ENCODE measurements at regions not wholly inside any gene's neighbourhood (a gene's known extent, or its start where the extent isn't known, plus 50 kb on each side); places are given as distances from the start of the nearest gene placed in this dataset.
"Not testable (repeated sequence)": the region's sequence is repeated elsewhere in the genome, so short reads cannot be mapped to it uniquely, and the experiment has no call there.

- no peak for DNase-seq
These were observed 96.7 kb upstream of the XYLT1 start for GRCh38 chr16:17567455-17567854.

DNA sequence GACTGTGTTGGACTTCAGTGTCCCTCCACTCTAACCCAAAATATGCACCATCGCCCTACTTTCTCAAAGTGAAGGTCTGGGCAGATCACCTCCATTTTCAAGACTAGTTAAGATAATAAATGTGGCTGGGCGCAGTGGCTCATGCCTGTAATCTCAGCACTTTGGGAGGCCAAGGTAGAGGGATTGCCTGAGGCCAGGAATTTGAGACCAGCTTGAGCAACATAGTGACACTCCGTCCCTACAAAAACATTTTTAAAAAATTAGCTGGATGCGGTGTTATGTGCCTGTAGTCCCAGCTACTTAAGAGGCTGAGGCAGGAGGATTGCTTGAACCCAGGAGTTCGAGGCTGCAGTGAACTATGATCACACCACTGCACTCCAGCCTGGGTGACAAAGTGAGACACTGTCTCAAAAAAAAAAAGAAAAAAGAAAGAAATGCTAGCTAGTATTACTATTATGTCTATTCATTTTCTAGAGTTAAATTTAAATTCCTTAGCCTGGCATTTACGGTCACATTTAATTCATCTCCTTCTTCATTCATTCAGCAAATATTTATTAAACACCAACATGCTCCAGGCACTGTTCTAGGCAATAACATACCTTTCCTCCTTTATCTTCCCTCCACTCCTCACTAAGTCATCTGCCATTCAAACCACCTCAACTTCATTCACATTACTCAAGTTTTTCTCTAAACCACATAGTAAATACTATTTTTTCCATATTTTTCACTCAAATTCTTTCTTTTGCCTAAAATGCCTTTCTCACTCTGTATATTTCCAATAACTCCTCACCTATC, 96.1 kb upstream of the XYLT1 start:
- DNase-seq, result no peak

DNA sequence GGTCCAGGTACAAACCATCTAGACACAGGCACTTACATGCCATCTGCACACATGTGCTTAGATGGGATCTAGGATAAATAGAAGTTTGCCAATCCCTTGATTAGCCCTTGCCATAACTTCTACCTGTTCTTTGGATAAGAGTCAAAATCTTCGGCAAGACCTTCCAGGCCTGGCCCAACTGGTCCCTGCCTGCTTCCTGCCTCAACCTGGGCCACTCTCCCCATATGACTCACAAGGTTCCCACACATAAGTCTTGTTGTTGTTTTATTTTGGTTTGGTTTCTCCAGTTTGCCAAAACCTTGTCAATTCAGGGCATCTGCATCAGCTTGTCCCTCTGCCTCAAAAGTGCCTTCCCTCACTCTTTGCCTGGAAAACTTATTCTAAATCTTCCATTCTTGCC, 95.3 kb upstream of the XYLT1 start:
- DNase-seq, result no peak

- no peak for DNase-seq
These were observed 94.8 kb upstream of the XYLT1 start for GRCh38 chr16:17565605-17566004.

GRCh38 chr16:17564856-17565255, 94.1 kb upstream of the XYLT1 start:
- DNase-seq, result no peak

DNA sequence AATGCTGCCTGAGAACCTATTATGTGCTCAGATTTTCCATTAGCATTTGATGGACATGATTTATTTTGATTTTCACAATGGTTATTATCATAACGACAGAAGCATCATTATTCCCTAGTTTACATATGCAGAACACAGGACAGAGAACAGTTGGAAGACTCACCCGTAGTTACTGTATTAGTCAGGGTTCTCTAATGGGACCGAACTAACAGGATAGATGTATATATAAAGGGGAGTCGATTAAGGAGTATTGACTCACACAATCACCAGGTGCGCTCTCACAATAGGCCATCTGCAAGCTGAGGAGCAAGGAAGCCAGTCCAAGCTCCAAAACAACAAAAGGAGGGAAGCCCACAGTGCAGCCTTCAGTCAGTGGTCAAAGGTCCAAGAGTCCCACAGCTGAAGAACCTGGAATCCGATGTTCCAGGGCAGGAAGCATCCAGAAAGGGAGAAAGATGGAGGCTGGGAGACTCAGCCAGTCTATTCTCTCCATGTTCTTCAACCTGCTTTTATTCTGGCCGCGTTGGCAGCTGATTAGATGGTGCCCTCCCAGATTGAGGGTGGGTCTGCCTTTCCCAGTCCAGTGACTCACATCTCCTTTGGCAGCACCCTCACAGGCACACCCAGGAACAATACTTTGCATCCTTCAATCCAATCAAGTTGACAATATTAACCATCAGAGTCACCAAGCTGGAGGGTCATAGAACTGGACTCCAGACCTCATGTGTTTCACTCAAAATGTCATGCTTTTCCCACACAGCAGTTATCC, 92.7 kb upstream of the XYLT1 start:
- DNase-seq, result no peak

DNA sequence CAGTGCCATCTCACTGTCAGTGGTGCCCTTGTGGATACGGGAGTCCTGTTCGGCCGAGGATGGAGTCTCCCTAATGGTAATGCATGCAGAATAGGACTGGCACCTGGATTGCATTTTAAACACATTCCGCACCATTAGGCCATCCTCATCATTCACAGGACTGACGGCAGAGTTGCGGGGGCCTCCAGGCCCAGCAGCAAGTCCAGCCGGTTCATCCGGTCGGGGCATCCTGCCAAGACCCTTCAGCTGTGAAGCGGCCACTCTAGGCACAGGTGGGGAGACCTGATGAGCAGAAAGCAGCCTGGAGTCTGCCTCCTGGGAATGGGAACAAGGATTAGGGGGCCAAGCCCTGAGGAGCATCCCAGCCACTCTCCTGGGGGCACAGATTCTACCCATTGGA, 90.3 kb upstream of the XYLT1 start:
- no peak for DNase-seq

DNA sequence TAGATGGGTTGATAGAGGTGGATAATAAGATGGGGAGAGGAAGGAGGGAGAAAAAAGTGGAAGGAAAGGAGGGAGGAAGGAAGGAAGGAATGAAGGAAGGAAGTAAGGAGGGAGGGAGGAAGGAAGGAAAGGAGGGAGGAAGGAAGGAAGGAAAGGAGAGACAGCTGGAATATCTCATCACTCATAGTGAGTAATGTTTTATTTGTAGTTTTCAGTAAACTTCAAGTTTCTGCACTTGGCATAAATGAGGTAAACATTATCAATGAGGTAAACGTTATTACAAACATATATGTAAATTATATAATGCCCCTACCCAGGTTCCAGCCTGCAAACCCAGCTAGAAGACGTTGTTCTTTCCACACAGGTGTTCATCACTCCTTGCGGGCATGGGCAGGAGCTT, 89.8 kb upstream of the XYLT1 start:
- DNase-seq, result no peak

DNA sequence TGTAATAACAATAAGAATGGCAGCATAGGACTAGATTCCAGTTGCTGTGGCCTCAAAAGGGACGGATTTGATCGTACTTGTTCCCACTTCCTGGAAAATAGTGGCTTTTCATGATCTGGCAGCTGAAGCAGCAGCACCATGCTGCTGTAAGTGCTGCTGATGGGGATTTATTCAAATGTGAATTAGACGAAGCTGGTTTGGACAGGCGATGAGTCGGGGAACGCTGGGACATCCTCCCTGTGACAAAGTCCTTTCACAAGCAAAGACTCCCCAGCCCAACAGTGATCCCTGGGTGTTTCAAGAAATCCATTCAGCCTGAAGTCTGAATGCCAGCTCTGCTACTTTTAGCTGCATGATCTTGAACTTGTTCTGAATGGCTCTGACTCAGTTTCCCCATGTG, 88.6 kb upstream of the XYLT1 start:
- DNase-seq, result no peak

- no peak for DNase-seq
These were observed 87.2 kb upstream of the XYLT1 start for GRCh38 chr16:17557949-17558348.

GRCh38 chr16:17557480-17557879, 86.7 kb upstream of the XYLT1 start:
- no peak for DNase-seq

GRCh38 chr16:17556276-17557052, 85.7 kb upstream of the XYLT1 start:
- no peak for DNase-seq

DNA sequence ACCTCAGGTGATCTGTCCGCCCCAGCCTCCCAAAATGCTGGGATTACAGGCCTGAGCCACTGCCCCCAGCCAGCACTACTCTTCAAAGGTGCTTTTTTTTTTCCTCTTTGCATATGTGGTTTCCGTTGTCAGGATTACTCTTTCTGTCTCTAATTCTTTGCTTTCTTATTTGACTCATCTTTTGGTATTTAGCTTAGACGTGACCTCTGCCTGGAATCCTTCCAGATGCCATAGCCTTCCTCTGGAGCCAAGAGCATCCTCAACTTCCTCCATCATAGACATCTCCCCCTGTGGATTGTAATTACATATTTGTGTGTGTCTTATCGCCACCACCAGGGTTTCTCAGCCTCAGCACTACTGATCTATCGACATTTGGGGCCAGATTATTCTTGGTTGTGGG, 84.4 kb upstream of the XYLT1 start:
- DNase-seq, result no peak

GRCh38 chr16:17552351-17552750, 81.6 kb upstream of the XYLT1 start:
- no peak for DNase-seq

DNA sequence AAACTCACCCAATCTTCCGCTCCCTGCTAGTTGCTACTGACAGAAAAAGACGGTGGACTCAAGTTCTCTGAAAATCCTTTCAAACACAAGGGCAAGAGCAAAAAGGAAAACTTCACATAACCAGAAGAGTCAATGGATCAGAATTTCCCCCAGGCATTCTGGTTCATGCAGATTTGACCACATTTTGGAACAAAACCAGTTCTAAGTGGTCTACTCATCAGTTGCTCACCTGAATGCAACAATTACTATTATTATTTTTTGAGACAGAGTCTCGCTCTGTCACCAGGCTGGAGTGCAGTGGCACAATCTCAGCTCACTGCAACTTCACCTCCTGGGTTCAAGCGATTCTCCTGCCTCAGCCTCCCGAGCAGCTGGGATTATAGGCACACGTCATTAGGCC, 80.9 kb upstream of the XYLT1 start:
- DNase-seq, result not testable (repeated sequence)

DNA sequence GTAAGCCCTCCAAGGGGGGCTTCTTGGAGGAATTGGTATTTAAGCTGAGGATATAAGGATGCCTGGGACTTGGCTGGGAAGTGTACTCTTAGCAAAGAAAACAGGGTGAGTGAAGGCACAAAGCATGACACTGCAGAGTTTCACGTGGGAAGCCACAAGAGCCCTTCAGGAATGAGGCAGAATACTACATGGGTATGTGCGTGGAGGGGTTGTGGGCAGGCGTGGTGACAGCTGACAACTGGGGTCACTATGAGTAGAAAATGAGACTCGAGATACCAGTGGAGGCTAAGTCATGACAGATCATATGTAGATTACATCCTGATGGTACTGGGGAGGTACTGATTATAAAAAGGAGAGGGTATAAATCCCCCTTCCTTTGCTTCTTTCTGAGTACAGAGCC, 78.1 kb upstream of the XYLT1 start:
- DNase-seq, result no peak

DNA sequence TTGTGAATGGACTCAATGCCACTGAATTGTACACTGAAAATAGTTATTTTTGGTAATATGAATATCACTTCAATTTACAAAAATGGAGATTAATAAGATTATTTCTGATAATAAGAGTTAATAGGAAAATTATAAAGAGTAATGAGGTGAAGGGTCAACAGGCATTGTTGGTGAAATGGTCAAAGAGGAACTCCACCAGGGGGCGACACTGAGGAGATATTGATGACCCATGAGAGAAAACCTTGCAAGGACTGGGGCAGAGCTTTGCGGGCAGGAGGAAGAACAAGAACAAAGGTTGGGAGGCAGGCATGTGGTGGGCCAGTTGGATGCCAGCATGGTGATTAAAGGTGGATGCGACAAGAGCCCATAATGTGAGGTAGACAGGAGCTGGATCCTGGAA, 74.0 kb upstream of the XYLT1 start:
- DNase-seq, result peak; percentile 6

DNA sequence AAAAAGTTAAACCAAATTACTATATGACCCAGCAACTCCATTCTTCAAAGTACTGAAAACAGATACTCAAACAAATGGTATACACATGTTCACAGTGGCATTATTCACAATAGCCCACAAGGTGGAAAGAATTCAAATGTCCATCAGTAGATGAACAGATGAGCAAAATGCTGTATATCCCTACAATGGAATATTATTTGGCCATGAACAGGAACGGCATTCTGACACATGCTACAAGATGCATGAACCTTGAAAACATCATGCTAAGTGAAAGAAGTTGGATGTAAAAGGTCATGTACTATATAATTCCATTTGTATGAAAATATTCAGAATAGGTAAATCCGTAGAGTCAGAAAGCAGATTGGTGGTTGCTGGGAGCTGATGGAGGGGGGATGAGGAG, 73.5 kb upstream of the XYLT1 start:
- no peak for DNase-seq

- no peak for DNase-seq
These were observed 72.3 kb upstream of the XYLT1 start for GRCh38 chr16:17543073-17543472.

GRCh38 chr16:17541324-17541723, 70.6 kb upstream of the XYLT1 start:
- DNase-seq, result no peak

DNA sequence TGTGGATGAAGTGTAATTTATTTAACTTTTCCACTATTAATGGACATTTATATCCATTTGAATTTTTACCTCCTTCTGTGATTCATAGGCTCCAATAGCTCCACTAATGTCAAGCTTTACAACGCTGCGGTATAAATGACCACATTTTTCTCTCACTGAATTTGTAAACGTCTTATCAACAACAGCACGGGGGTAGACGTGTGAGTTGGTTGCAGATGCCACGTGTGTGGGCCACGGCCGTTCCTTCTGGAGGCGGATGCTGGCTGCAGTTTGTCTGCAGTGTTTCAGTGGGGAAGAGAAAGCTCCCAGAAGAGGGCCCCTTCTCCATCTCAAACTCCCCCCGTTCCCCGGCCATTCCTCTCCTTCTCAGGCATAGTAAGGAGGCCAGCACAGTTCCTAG, 68.2 kb upstream of the XYLT1 start:
- DNase-seq, result no peak

- no peak for DNase-seq
These were observed 61.7 kb upstream of the XYLT1 start for GRCh38 chr16:17532338-17532995.

Measured in activated naive CD4-positive, alpha-beta T cell treated with Interleukin-2 at 50 U/mL for 16 hours (primary cell).